HG03280 (cell line): ENCODE measurements at regions not wholly inside any gene's neighbourhood (a gene's known extent, or its start where the extent isn't known, plus 50 kb on each side); places are given as distances from the start of the nearest gene placed in this dataset.

Experiments
- ATAC-seq: cut with Tn5 transposase; IDR thresholded peaks from one replicate; pipeline ENCODE4 v1.9.1; 2021; ENCODE audit warnings: mild to moderate bottlenecking, moderate library complexity; ENCODE audit not compliant: unreplicated experiment

DNA sequence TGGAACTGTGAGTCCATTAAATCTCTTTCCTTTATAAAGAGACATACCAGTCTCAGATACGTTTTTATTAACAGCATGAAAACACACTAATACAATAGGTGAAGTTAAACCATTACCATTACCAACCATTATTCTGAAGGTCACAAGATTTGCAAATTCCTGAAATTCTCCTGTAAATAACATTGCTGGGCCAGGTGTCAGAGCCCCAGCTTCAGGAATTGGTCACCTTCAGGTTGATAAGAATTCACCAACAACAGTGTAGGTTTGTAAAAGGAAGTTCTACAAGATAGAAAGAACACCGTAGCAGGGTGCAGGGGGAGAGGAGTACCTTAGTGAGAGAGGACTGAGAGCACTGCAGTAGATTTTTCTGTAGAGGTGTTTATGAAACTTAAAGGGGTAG, 644.3 kb downstream of the CDY2B start:
- no peak for ATAC-seq

GRCh38 chrY:17233435-17234109, 646.4 kb downstream of the CDY2B start:
- no peak for ATAC-seq

DNA sequence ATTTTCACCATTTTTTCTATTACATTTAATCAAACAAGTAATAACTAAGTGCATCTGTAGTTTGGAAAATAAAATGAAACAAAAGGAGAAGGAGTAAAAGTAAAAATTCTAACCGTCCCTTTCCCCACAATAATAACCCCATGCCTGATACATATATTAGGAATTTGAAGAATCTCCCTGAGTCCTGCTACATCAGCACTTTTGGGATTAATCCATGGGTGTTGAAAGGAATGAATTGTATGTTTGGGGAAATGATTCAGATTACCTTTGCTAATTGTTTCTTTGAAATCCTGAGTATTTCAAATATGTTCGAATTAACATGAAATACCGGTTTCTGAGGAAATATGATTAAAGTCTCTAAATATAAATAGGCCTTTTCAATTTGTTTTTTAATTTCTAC, 648.0 kb downstream of the CDY2B start:
- ATAC-seq = no peak

DNA sequence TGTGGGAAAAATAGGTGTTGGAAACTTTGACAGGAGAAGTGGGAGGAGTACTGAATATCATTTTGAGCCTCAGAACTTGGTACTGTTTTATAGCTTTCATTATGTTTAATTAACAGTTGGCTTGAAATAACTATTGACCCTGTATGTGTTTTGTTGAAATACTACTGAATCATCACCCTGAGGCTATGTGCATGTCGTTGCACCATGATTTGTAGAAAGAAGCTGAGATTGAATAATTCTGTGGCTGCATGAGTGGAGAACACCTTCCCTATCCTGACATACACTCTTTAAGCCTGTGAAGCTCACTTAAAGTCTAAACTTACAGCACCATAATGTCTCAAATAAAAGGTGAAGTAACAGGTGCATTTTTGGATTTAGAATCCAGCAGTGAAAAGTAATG, 656.5 kb downstream of the CDY2B start:
- no peak for ATAC-seq

DNA sequence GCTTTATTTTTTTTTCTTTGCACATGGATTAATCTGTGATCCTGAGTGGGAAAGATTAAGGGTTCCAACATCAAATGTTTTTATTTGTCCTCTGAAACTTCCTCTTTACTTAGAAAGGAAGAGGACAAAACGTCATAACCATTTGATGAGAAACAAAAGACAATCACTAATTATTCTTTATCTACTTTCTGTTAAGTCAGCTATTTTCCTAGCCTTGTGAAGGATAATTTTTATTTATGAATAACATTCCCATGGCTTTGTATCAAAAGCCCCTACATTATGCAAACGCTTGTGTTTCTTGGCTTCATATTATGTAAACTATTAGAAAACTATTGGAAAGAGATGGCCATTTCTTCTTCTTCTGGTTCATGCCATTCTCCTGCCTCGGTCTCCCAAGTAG, 677.6 kb downstream of the CDY2B start:
- no peak for ATAC-seq

- ATAC-seq = no peak
Measured at GRCh38 chrY:17184299-17184698, 695.7 kb downstream of the CDY2B start.

- ATAC-seq = no peak
Measured at GRCh38 chrY:17166881-17167280, 713.1 kb downstream of the CDY2B start.

GRCh38 chrY:17122166-17122565, 757.9 kb downstream of the CDY2B start:
- no peak for ATAC-seq

- ATAC-seq = no peak
Measured at GRCh38 chrY:17085303-17085702, 794.7 kb downstream of the CDY2B start.

DNA sequence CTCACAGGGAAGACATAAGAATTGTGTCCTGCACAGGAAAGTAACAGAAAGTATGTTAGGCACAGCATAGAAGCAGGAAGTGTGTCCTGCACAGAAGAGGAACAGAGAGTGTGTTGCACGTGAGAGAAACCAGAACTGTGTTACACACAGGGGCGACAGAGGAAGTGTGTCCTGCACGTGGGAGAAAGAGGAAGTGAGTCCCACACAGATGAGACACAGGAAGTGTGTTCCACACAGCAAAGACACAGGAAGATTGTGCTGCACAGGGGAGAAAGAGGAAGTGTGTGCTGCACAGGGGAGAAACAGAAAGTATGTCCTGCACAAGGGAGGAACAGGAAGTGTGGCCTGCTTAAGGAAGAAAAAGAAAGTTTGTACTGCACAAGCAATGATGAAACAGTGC, 800.1 kb downstream of the CDY2B start:
- ATAC-seq = no peak

- ATAC-seq = no peak
Measured at GRCh38 chrY:17067307-17067706, 812.7 kb downstream of the CDY2B start.

GRCh38 chrY:17053041-17053440, 827.0 kb downstream of the CDY2B start:
- no peak for ATAC-seq

DNA sequence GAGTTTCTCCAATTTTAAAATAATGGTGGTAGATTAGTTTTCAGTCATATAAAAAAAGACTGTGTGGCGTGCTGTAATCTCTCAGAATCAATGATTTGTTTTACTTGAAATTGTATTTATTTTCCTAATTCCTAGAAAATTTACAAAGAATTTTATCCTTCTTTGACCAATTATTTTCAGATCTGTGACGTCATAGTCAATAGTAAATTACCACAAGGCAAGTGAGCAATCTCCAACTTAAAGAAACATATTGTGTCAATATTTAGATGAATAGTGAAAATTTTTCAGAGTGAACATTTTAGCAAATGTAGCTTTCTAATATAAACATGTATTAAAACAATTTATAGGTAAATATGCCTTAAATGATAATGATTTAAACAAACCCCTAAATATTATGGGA, 829.6 kb downstream of the CDY2B start:
- no peak for ATAC-seq

GRCh38 chrY:17045124-17045523, 834.9 kb downstream of the CDY2B start:
- ATAC-seq = no peak

DNA sequence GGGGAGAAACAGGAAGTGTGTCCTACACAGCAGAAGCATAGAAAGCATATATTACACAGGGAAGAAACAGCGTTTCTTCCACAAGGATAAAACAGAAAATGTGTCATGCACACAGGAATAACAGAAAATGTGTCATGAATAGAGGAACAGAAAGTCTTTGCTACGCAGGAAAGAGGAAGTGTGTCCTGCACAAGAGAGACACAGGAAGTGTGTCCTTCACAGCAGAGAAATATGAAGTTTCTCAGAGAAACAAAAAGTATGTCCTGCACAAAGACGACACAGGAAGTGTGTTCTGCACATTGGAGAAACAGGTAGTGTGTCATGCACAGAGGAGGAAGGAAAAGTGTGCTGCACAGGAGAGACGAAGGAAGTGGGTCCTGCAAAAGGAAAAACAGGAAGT, 835.3 kb downstream of the CDY2B start:
- no peak for ATAC-seq

- no peak for ATAC-seq
Measured at GRCh38 chrY:17044272-17044671, 835.7 kb downstream of the CDY2B start.

GRCh38 chrY:17038439-17038838, 841.6 kb downstream of the CDY2B start:
- no peak for ATAC-seq

GRCh38 chrY:17018126-17018525, 861.9 kb downstream of the CDY2B start:
- ATAC-seq = no peak

DNA sequence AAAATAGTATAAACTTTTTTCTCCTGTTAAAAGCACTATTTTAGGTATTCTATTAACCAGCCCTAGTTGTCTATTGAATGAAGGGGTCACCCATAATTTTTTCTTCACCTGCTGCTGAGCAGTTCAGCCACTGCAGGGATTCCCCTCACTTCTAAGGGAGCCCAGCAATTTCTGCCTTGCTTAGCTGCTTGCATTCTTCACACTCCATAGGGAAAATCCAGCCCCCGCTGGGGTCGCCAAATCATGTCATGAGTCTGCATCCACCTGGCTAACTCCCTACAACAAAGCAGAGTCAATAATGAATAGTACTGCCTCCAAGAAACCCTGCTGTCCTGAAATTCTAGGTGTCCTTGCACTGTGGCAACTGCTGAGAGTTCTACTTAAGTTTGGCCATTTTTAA, 886.5 kb downstream of the CDY2B start:
- no peak for ATAC-seq

- ATAC-seq = no peak
Measured at GRCh38 chrY:16981776-16982175, 898.2 kb downstream of the CDY2B start.

DNA sequence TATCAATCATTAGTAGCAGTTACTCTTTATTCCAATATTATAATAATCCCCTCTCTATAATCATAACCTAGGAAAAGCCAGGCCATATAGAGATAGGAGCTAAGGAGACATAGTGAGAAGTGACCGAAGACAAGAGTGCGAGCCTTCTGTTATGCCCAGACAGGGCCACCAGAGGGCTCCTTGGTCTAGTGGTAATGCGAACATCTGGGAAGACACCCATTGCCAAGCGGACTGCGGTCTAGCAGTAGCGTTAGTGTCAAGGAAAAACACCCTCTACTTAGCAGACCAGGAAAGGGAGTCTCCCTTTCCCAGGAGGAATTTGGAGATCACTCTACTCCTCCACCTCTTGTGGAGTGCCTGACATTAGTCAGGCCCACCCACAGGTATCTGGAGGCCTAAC, 920.9 kb downstream of the CDY2B start:
- ATAC-seq = no peak

DNA sequence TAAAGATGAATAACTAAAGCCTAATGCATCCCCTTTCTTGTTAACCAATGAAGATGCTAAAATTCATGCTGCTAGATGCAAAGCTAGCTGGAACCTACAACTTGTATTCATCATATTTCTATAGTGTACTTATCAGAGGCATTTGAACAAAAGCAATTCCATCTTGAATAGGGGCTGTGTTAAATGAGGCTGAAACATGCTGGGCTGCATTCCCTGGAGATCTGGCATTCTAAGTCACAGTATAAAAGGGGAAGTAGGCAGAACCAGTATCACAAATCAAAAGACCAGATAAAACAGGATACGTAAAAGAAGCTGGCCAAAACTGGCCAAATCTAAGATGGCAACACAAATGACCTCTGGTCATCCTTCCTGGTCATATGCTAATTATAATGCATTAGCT, 932.8 kb downstream of the CDY2B start:
- no peak for ATAC-seq
